GM19463 (cell line): ENCODE measurements at regions not wholly inside any gene's neighbourhood (a gene's known extent, or its start where the extent isn't known, plus 50 kb on each side); places are given as distances from the start of the nearest gene placed in this dataset.

Experiments used
- ATAC-seq: cut with Tn5 transposase; IDR thresholded peaks from one replicate; pipeline ENCODE4 v1.9.1; 2021; ENCODE audit warnings: mild to moderate bottlenecking, moderate library complexity; ENCODE audit not compliant: unreplicated experiment

- no peak for ATAC-seq
Measured at GRCh38 chr13:70708775-70709174, 600.5 kb upstream of the KLHL1 start.

- no peak for ATAC-seq
Measured at GRCh38 chr13:70703755-70704154, 595.5 kb upstream of the KLHL1 start.

GRCh38 chr13:70694996-70695715 lies 586.9 kb upstream of the KLHL1 start:
- no peak for ATAC-seq

DNA sequence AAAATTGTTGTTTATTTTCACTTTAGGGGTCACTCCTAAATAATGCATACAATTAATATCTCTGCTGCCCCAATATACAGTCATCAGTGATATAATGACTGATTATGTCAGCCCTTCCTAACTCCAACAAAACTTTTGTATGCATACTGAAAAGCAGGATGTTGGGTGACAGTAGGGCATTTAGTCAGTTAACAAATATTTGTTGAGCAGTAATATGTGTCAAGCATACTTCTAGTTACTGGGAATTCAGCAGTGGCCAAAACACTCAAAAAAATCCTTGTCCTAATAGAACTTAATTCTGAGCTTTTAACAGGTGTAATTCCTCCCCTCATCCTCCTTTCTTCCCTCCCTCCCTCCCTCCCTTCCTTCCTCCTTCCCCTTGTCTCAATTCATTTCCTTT lies 560.7 kb upstream of the KLHL1 start:
- no peak for ATAC-seq

DNA sequence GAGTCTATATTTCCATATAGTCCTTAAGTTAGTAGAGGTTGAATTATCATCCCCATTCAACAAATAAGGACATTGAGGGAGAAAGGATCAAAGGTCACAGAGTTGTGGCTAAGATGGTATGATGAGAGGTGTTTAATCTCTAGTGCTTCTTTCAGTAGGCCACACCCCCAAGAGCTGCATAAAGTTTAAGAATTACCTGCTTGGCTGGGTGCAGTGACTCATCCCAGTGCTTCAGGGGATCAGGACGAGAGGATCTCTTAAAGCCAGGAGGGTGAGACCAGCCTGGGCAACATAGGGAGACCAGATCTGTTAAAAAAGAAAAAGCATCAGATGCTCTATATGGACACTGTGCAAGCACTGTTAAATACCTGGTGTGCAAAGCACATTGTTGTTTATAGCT lies 560.0 kb upstream of the KLHL1 start:
- no peak for ATAC-seq

- no peak for ATAC-seq
Measured at GRCh38 chr13:70666883-70667556, 558.8 kb upstream of the KLHL1 start.

DNA sequence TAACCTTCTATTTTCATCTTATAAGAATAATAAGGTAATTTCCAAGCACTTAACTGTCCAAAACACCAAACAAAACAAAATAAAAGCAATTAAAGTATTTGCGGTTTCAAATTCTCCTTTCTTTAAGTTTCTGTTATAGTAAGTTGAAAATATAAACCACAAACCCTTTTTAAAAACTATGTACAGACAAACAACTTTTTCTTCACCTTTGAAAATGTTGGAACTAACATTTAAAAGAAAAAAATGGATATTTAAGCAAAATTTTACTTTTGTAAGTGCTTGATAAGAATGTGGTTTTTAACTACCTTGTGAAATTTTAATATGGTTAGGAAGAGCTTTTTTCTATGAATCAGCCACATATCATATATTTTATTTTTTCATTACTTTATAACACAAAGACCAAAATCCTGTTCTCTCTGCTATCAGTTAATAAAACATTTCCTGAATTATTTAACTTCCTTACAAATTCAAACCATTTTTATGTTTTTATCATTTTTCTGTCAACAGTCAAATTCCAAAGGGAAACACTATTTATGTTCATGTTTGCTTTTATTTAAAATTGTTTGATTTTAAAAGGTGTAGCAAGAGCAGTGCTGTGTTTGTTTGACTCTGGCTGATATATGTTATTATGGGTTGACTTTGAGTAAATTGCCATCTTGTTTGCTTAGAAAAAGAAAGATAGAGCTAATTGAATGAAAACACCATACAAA lies 554.1 kb upstream of the KLHL1 start:
- no peak for ATAC-seq

GRCh38 chr13:70644052-70644451 lies 535.8 kb upstream of the KLHL1 start:
- no peak for ATAC-seq

DNA sequence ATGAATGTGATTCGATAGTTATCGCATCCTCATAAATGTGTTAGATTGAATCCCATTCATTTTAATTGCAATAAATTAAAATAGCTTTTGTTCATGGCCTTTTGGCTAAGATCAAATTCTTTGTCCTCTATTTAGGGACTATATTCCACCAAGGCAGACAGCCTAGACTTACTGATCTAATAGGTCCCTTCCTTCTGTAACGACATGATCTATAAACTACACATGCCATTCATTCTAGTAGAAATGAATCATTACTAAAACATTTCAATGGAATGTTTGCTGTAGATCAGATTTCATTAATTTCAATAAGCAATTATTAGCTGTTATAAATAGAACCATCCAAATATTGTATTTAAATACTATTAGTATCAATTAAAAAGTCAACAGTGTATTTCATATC lies 526.6 kb upstream of the KLHL1 start:
- ATAC-seq, result no peak

DNA sequence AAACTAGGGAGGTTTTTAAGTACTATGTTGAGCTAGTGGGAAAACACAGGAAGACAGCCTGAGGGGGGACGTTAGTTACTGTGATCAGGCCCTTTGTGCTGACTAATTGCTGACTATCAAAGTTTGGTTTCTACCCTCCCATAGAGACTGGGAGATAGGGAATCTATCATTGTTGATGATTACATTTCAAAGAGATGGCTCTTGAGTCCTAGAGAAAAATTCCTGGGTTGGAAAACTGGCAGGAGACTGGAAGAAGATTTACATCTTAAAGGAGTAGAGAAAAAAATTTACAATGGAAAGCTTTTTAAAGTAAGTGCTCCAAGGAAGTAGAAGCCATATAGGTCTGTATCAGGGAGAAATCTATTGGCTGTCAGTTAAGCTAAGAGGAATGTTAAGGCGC lies 522.0 kb upstream of the KLHL1 start:
- no peak for ATAC-seq

DNA sequence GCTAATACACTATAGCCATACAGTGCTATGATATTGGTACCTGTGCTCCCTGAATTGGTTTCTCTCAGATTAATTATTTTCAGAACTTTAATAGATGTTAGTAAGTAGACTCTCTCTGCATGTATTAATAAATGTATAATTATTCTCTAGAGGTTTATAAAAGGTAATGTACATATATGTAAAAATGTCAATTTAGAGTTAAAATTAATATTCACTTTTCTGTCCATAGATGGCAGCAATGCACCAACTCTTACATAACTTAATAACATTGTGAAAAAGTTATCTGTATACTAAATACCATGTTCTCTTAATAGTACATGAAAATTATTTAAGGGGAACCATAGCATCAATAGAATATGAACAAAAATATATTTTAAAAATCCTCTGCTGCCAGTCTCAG lies 515.0 kb upstream of the KLHL1 start:
- peak; percentile 47 for ATAC-seq

- ATAC-seq, result no peak
Measured at GRCh38 chr13:70622796-70623195, 514.5 kb upstream of the KLHL1 start.

GRCh38 chr13:70619936-70620335 lies 511.7 kb upstream of the KLHL1 start:
- ATAC-seq, result no peak

- ATAC-seq, result no peak
Measured at GRCh38 chr13:70616847-70617246, 508.6 kb upstream of the KLHL1 start.

DNA sequence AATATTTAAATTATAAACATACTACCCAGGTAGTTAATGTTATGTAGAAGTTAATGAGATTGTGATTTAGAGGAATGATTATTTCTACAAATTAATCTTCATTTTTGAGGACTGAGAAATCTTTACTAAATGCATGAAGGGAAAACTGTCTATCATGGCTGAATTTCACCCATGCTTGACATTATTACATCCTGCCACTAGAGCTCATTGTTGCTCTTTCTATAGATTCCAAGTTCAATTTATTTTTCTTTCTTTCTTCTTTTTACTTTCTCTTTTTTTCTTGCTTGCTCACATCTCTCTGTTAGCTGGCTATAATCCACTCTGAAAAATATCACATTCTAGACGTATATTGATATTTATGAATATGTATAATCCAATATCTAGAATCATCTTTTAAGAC lies 505.0 kb upstream of the KLHL1 start:
- no peak for ATAC-seq

- ATAC-seq, result no peak
Measured at GRCh38 chr13:70612881-70613280, 504.6 kb upstream of the KLHL1 start.

DNA sequence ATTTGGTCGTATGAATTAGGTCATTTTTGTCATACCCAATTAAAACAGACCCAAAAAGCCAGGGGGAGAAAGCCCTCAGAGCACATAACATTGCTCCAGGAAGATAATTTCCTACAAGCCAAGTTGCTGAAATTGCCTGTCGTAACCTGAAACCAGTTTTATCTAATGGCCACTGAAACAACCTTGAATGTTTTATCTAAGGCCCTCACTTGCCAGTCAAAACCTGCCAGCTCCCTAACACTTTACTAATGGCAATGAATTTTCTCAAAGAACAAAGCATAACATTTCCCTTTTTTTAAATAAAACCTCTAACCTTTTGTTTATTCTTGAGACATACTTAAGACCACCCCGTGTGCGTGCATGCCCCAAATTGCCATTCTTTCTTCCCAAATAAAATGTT lies 496.2 kb upstream of the KLHL1 start:
- ATAC-seq, result no peak

DNA sequence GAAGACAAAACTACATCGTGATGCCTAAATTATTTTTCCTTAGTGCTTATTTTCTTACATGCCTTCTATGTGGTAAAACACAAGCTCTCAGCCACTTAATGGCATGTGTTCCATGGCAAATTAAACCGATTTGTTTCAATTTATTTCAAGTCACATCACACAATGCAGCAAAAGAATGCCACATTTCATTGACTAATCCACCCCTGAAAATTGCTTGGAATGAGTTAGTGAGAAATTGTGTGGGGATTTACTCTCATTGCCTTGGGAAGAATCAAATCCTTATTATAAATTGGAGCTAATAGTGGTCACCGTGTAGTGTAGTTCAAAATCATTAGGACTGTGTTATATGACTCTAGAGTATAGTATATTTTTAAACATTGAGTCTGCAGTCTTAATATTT lies 485.5 kb upstream of the KLHL1 start:
- no peak for ATAC-seq

- ATAC-seq, result no peak
Measured at GRCh38 chr13:70585109-70585508, 476.9 kb upstream of the KLHL1 start.

DNA sequence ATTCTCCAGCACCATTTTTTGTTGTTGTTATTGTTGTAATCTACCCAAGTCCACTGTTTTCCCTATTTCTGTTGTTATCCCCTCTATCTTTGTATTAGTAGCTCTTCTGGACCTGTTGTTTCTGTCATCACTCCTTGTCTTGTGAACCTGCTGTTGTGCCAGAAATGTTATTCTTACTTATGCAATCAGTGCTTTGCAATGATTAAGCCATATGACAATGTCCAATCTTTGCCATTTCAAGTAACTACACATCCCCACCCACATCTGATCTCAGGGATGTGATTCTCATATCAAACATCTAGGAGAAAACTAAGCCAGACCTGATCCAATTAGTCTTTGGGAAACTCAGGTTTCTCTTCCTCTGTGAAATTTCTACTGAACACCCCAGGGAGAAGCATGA lies 472.6 kb upstream of the KLHL1 start:
- ATAC-seq, result no peak

- no peak for ATAC-seq
Measured at GRCh38 chr13:70579941-70580340, 471.7 kb upstream of the KLHL1 start.

DNA sequence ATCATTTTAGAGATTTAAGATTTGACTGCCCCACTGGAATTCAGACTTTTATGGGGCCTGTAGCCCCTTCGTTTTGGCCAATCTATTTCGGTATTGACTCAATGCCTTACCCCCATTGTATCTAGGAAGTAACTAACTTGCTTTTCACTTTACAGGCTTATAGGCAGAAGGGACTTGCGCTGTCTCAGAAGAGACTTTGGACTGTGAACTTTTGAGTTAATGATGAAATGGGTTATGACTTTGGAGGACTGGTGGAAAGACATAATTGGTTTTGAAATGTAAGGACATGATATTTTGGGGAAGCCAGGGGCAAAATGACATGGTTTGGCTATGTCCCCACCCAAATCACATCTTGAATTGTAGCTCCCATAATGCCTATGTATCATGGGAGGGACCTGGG lies 463.0 kb upstream of the KLHL1 start:
- no peak for ATAC-seq
